ENCODE measurements at regions not wholly inside any gene's neighbourhood (a gene's known extent, or its start where the extent isn't known, plus 50 kb on each side); places are given as distances from the start of the nearest gene placed in this dataset.
"Not testable (repeated sequence)": the region's sequence is repeated elsewhere in the genome, so short reads cannot be mapped to it uniquely, and the experiment has no call there.

GRCh38 chr16:26665166-26665939 lies 401.4 kb upstream of the C16orf82 start:
- DNase-seq: peak; percentile 85

DNA sequence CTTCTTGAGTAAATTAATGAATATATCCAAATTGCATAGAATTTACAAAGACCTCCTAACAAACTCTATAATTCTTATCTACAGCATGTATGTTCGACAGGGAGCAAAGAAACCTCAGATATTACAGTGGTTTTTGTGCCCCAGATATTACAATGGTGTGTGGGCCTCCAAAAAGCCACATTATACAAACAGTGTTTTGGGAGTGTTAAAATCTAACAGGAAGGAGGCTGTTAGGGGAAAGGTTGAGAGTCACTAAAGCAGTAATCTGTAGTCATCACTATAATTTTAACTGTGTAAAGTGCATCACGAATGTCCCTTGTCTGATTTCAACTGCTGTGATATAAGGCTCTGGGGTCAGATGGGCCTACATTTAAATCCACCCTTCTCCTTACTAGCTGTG lies 400.2 kb upstream of the C16orf82 start:
- DNase-seq: no peak

DNA sequence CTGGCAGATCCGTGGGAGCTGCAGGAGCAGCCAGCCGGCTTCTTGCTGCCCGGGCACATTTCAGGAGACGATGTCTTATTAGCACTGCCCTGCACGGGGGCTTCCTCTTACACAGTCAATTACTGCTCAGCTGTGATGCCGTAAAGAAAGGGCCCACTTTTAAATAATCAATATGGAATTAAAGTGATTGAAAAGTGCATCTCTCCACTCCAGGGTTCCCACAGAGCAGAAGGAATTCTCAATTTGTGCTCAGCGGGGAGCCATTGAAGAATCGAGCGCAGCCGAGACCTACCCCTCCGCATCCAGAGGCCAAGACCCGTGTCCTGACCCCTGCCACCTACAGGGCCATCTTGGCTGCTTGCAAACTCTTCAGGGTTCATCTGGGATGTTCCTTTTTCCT lies 399.4 kb upstream of the C16orf82 start:
- DNase-seq: no peak

GRCh38 chr16:26668026-26668425 lies 398.7 kb upstream of the C16orf82 start:
- no peak for DNase-seq

GRCh38 chr16:26672206-26672605 lies 394.5 kb upstream of the C16orf82 start:
- peak; percentile 31 for DNase-seq

DNA sequence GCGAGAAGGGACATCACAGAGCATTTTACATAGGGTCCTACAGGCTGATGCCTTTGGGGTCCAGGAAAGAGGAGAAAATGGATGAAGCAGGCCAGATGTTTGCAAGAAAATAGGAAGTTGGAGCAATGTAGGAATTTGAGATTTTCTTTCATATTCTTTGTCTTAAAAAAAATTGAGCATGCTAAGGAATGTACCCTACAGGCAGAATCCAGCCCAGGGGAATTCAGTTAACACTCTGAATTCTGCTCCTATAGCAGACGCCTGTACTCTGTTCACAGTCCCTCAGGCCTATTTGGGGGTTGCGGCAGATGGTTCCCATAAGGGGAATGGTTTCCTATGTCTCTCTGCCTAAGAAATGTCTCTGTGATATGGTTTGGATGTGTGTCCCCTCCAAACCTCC lies 393.7 kb upstream of the C16orf82 start:
- no peak for DNase-seq

DNA sequence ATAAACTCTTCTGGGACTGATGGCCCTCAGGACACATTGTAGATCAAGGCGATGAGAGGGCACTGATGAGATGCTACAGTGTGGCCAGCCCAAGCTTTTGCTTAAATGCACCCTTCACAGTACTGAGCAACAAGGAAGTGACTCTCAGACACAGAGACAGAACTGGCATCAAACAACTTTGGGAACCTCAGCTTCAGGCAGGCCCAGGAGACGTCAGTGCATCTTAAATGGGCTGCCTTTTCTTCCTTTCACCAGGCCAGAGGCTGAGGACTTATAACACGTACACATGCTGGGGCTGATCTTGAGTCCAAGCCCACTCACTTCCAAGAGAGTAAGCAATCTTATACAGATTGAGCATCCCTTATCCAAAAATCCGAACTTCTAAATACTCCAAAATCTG lies 386.1 kb upstream of the C16orf82 start:
- no peak for DNase-seq

DNA sequence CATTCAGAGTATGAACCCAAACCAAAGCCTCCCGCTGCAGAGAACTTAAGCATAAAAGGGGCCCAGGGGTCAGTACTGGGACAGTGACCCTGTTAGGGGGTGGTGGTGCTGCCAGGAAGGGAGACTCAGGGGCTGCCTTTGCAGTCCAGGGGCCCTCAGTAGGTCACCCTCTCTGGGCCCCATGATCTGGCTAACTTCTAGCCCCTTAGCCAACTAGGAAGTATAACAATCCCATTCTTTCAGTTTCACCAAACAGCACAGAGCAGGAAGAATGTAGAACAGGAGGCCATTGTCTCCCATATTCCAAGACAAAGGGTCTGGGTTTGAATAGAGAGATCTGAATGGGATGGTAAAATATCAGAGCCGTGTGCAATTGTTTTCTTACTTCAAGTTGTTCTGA lies 378.6 kb upstream of the C16orf82 start:
- no peak for DNase-seq

- DNase-seq: no peak
Observed at GRCh38 chr16:26688699-26689098, 378.0 kb upstream of the C16orf82 start.

- no peak for DNase-seq
Observed at GRCh38 chr16:26692658-26693057, 374.1 kb upstream of the C16orf82 start.

- DNase-seq: peak; percentile 45
Observed at GRCh38 chr16:26697807-26698206, 368.9 kb upstream of the C16orf82 start.

GRCh38 chr16:26700250-26700649 lies 366.5 kb upstream of the C16orf82 start:
- DNase-seq: no peak

GRCh38 chr16:26701243-26701886 lies 365.4 kb upstream of the C16orf82 start:
- DNase-seq: no peak

DNA sequence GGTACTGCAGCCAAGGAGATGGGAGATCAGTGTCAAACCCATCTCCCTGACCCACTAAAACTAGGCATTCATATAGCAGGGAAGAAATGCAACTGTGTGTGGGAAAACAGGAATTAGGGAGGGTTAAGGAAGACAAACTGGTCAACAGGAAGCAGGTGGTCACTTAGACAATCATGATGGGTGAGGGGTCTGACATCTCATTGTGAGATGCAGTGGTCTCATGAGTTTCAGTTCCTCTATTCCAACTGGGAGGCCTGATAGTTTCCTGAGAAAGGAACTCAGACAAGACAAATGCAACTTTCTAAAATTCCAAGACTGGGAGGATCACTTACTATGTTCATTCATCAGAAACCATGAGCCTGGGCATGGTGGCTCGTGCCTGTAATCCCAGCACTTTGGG lies 361.4 kb upstream of the C16orf82 start:
- DNase-seq: no peak

GRCh38 chr16:26708428-26708827 lies 358.3 kb upstream of the C16orf82 start:
- DNase-seq: no peak

GRCh38 chr16:26709175-26709574 lies 357.6 kb upstream of the C16orf82 start:
- no peak for DNase-seq

- DNase-seq: no peak
Observed at GRCh38 chr16:26709754-26710153, 357.0 kb upstream of the C16orf82 start.

DNA sequence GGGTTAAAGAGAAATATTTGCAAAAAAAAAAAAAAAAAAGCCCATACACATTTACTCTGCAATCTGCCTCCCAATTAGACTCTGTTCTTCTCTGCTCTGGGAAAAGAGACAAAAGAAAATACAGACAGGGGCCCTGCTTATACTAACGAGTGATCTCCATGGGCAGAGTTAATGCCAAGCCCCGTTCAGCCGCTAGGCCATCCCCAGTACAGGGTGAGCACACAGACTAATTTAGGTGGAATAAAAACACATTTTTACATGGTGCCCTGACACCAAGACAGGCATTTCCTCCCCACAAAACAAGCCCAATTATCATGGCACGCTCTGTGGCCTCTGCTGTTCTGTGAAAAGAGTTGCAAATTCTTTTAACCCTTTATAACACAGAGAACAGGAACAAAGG lies 356.3 kb upstream of the C16orf82 start:
- no peak for DNase-seq

DNA sequence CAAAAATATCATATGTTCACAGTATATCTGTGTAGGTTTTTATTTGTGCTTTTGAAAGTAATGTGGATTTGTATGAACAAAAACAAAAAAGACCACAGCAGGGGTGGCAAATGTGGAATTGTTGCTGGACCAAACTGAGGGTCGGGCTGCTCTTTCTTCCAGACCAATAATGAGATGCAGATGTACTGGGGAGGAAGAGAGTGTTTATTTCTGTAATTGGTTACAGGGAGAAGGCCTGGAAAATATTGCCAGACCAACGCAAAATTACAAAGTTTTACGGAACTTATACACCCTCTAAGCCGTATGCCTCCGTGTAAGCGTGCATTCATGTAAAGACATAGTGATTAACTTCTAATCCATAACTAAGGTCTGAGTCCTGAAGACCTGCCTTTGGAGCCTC lies 353.9 kb upstream of the C16orf82 start:
- DNase-seq: no peak

GRCh38 chr16:26715969-26716368 lies 350.8 kb upstream of the C16orf82 start:
- DNase-seq: no peak

GRCh38 chr16:26717826-26718225 lies 348.9 kb upstream of the C16orf82 start:
- no peak for DNase-seq

DNA sequence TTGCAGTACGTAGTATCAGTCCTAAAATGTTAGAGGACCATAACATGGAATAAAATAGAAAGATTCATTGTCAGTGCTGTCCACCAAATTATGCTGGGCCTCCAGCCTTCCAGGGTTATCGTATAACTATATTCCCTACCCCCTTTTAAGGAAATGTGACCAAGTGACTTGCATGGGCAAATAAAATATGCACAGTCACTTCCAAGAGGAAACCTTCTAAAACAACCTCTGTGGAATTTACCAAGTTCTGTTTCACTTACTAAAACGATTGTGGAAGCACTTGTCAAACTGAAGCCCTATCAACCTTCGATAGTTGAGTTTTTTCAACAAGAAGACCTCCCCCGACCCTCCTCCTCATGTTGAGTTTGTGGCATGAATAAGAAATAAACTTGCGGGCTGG lies 345.4 kb upstream of the C16orf82 start:
- no peak for DNase-seq

- DNase-seq: not testable (repeated sequence)
Observed at GRCh38 chr16:26721957-26722356, 344.8 kb upstream of the C16orf82 start.

- DNase-seq: no peak
Observed at GRCh38 chr16:26724189-26724588, 342.5 kb upstream of the C16orf82 start.

GRCh38 chr16:26727848-26728247 lies 338.9 kb upstream of the C16orf82 start:
- no peak for DNase-seq

All from NCI-H2107 (cell line).